GM20431 (cell line): ENCODE measurements at regions not wholly inside any gene's neighbourhood (a gene's known extent, or its start where the extent isn't known, plus 50 kb on each side); places are given as distances from the start of the nearest gene placed in this dataset.

Experiments
- in situ Hi-C: fragments of 300-500 bp; cut with MseI, MboI; formaldehyde crosslinking; loops from one replicate; pipeline ENCODE4 v1.15.0; 2020; ENCODE audit warnings: low sequenced_read_pairs; ENCODE audit not compliant: unreplicated experiment

GRCh38 chr15:98493966-98494511 lies 154.3 kb upstream of the IGF1R start:
- in situ Hi-C loops: no loop called here

- in situ Hi-C loops: loop anchor here (25.0 kb wide), 1 partner anchor 161 kb away; no protein-coding TSS in a partner anchor
Observed at GRCh38 chr15:98501192-98501591, 147.1 kb upstream of the IGF1R start.

- in situ Hi-C loops: loop anchor here (25.0 kb wide), 1 partner anchor 161 kb away; no protein-coding TSS in a partner anchor
Observed at GRCh38 chr15:98501632-98502031, 146.7 kb upstream of the IGF1R start.

- in situ Hi-C loops: loop anchor here (25.0 kb wide), 1 partner anchor 158 kb away; no protein-coding TSS in a partner anchor
Observed at GRCh38 chr15:98503970-98504369, 144.4 kb upstream of the IGF1R start.

- in situ Hi-C loops: loop anchor here (25.0 kb wide), 1 partner anchor 157 kb away; no protein-coding TSS in a partner anchor
Observed at GRCh38 chr15:98504998-98505397, 143.3 kb upstream of the IGF1R start.

GRCh38 chr15:98505611-98506031 lies 142.7 kb upstream of the IGF1R start:
- in situ Hi-C loops: loop anchor here (25.0 kb wide), 1 partner anchor 157 kb away; no protein-coding TSS in a partner anchor

- in situ Hi-C loops: loop anchor here (25.0 kb wide), 1 partner anchor 156 kb away; no protein-coding TSS in a partner anchor
Observed at GRCh38 chr15:98506172-98506571, 142.2 kb upstream of the IGF1R start.

- in situ Hi-C loops: loop anchor here (25.0 kb wide), 1 partner anchor 156 kb away; no protein-coding TSS in a partner anchor
Observed at GRCh38 chr15:98506711-98507110, 141.6 kb upstream of the IGF1R start.

- in situ Hi-C loops: loop anchor here (25.0 kb wide), 1 partner anchor 149 kb away; no protein-coding TSS in a partner anchor
Observed at GRCh38 chr15:98513428-98513986, 134.8 kb upstream of the IGF1R start.

GRCh38 chr15:98514034-98514622 lies 134.2 kb upstream of the IGF1R start:
- in situ Hi-C loops: loop anchor here (25.0 kb wide), 1 partner anchor 148 kb away; no protein-coding TSS in a partner anchor

GRCh38 chr15:98518823-98519561 lies 129.3 kb upstream of the IGF1R start:
- in situ Hi-C loops: loop anchor here (25.0 kb wide), 1 partner anchor 143 kb away; no protein-coding TSS in a partner anchor

GRCh38 chr15:98519767-98520550 lies 128.4 kb upstream of the IGF1R start:
- in situ Hi-C loops: loop anchor here (25.0 kb wide), 1 partner anchor 142 kb away; no protein-coding TSS in a partner anchor

GRCh38 chr15:98522127-98522526 lies 126.2 kb upstream of the IGF1R start:
- in situ Hi-C loops: loop anchor here (25.0 kb wide), 1 partner anchor 140 kb away; no protein-coding TSS in a partner anchor

GRCh38 chr15:98523912-98524662 lies 124.3 kb upstream of the IGF1R start:
- in situ Hi-C loops: loop anchor here (25.0 kb wide), 1 partner anchor 138 kb away; no protein-coding TSS in a partner anchor

GRCh38 chr15:98524838-98525660 lies 123.3 kb upstream of the IGF1R start:
- in situ Hi-C loops: loop anchor here (25.0 kb wide), 1 partner anchor 137 kb away; no protein-coding TSS in a partner anchor

GRCh38 chr15:98525661-98526001 lies 122.7 kb upstream of the IGF1R start:
- in situ Hi-C loops: no loop called here

- in situ Hi-C loops: no loop called here
Observed at GRCh38 chr15:98526094-98526493, 122.2 kb upstream of the IGF1R start.
